Spleen (tissue), 7 donors: ENCODE measurements at regions not wholly inside any gene's neighbourhood (a gene's known extent, or its start where the extent isn't known, plus 50 kb on each side); places are given as distances from the start of the nearest gene placed in this dataset.

Source experiments
- CTCF ChIP-seq, 11 experiments: fragments of 200-600 bp in 7 of 11; fragments of 450-650 bp in 4 of 11; sonication (generic) in 4 of 11; IDR thresholded peaks in 8 of 11; conservative IDR thresholded peaks in 3 of 11; 1 replicate in 7 of 11; 2 replicates in 4 of 11; pipeline versions ENCODE4 v1.4.0 to v1.8.0; 2016 to 2021; ENCODE audit warnings: antibody characterized with exemption in 11 of 11, inconsistent platforms in 4 of 11, mild to moderate bottlenecking in 1 of 11
- POLR2AphosphoS5 ChIP-seq, 3 donors: sonication (generic); formaldehyde crosslinking; IDR thresholded peaks; one replicate each; pipeline ENCODE4 v1.5.1; 2017; ENCODE audit warnings: antibody characterized with exemption in 3 of 3
- donor health status: DM: no; HTN: no; CAD: no; lungs with moderate emphysema.
- donor health status: DM: no; HTN: no; CAD: no.
- donor health status: DM: no; HTN: no; CAD: no.

- TF ChIP-seq CTCF (IDR thresholded peaks at IDR 0.05 in 8 of 11, conservative IDR thresholded peaks at IDR 0.05 in 3 of 11) (no peak), POLR2AphosphoS5 (IDR thresholded peaks at IDR 0.05) (no peak)
These were observed 240.4 kb downstream of the PTGER3 start for GRCh38 chr1:70807088-70807664.
